ENCODE measurements at regions not wholly inside any gene's neighbourhood (a gene's known extent, or its start where the extent isn't known, plus 50 kb on each side); places are given as distances from the start of the nearest gene placed in this dataset.
"Not testable (repeated sequence)": the region's sequence is repeated elsewhere in the genome, so short reads cannot be mapped to it uniquely, and the experiment has no call there.

- no peak for TF ChIP-seq CTCF (conservative IDR thresholded peaks at IDR 0.05; ENCODE audit: low read length)
- peak; percentile 33 for DNase-seq (ENCODE audit: low read depth)
- H3K4me3 ChIP-seq (ENCODE audit: low read length), result no peak overlapping the region
These were observed 131.3 kb upstream of the DAP start for GRCh38 chr5:10892147-10892910.

- H3K4me3 ChIP-seq (ENCODE audit: low read length), result no peak overlapping the region
- no peak for TF ChIP-seq CTCF (conservative IDR thresholded peaks at IDR 0.05; ENCODE audit: low read length)
- no peak for DNase-seq (ENCODE audit: low read depth)
These were observed 130.2 kb upstream of the DAP start for GRCh38 chr5:10891193-10891592.

GRCh38 chr5:10886497-10886896 is 125.5 kb upstream of the DAP start:
- no peak for TF ChIP-seq CTCF (conservative IDR thresholded peaks at IDR 0.05; ENCODE audit: low read length)
- no peak for DNase-seq (ENCODE audit: low read depth)
- no peak overlapping the region for H3K4me3 ChIP-seq (ENCODE audit: low read length)

GRCh38 chr5:10885026-10885425 is 124.0 kb upstream of the DAP start:
- DNase-seq (ENCODE audit: low read depth), result peak; percentile 72
- H3K4me3 ChIP-seq (ENCODE audit: low read length), result no peak overlapping the region
- no peak for TF ChIP-seq CTCF (conservative IDR thresholded peaks at IDR 0.05; ENCODE audit: low read length)

GRCh38 chr5:10883945-10884344 is 122.9 kb upstream of the DAP start:
- not testable (repeated sequence) for H3K4me3 ChIP-seq (ENCODE audit: low read length); DNase-seq (ENCODE audit: low read depth)

GRCh38 chr5:10880934-10881333 is 119.9 kb upstream of the DAP start:
- no peak for TF ChIP-seq CTCF (conservative IDR thresholded peaks at IDR 0.05; ENCODE audit: low read length)
- H3K4me3 ChIP-seq (ENCODE audit: low read length), result no peak overlapping the region

GRCh38 chr5:10876996-10877395 is 116.0 kb upstream of the DAP start:
- not testable (repeated sequence) for DNase-seq (ENCODE audit: low read depth); H3K4me3 ChIP-seq (ENCODE audit: low read length)

More at GRCh38 chr5:10880934-10881333, 119.9 kb upstream of the DAP start:
- no peak for DNase-seq (ENCODE audit: low read depth)

GRCh38 chr5:10876006-10876744 is 115.1 kb upstream of the DAP start:
- DNase-seq (ENCODE audit: low read depth), result no peak
- TF ChIP-seq CTCF (conservative IDR thresholded peaks at IDR 0.05; ENCODE audit: low read length), result no peak
- H3K4me3 ChIP-seq (ENCODE audit: low read length), result no peak overlapping the region
